ENCODE measurements at regions not wholly inside any gene's neighbourhood (a gene's known extent, or its start where the extent isn't known, plus 50 kb on each side); places are given as distances from the start of the nearest gene placed in this dataset.

DNA sequence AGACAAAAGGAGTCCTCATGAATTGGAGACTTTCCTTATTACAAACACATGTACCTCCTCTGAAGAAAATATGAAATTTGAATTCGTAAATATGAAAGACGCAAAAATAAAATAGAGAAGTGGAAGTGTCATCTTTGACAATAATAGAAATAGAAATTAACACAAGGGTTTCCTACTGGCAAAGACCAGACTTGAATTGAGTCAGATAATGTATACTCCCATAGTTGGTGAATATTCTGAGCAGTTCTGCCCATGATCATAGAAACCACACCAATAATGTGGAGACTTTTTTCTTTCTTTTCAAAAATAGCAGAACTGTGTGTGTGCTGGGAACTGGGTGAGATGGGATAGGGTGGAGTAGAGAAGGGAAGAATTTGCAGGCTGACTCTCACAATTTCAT is 277.7 kb upstream of the TET2 start:
- intact Hi-C loops (cut with DNase I): no loop called here

DNA sequence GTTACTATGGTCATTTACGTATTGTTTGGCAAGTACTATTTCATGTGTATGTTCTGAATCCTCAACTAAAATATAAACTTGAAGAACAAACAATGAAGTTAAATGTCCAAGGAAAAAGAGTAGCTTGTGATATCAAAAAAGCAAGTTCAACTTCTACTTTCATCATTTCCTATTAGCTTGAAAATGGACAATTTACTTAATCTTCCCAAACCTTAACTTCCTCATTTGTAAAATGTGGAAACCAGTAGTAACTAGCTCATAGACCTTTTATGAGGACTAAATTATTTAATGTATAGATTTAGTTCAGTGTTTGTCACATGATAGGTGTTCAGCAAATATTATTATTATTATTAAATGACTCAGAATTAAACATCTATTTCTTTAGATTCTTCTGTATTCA is 276.8 kb upstream of the TET2 start:
- Histone ChIP-seq H3K9me3 (no peaks in the 10 kb centered on the region), H3K27ac (no peak overlapping the region), H3K27me3 (no peaks in the 10 kb centered on the region), H3K4me3 (no peak overlapping the region), H3K36me3 (no peaks in the 10 kb centered on the region), H3K4me1 (no peaks in the 10 kb centered on the region)
- TF ChIP-seq, protein P1, sequence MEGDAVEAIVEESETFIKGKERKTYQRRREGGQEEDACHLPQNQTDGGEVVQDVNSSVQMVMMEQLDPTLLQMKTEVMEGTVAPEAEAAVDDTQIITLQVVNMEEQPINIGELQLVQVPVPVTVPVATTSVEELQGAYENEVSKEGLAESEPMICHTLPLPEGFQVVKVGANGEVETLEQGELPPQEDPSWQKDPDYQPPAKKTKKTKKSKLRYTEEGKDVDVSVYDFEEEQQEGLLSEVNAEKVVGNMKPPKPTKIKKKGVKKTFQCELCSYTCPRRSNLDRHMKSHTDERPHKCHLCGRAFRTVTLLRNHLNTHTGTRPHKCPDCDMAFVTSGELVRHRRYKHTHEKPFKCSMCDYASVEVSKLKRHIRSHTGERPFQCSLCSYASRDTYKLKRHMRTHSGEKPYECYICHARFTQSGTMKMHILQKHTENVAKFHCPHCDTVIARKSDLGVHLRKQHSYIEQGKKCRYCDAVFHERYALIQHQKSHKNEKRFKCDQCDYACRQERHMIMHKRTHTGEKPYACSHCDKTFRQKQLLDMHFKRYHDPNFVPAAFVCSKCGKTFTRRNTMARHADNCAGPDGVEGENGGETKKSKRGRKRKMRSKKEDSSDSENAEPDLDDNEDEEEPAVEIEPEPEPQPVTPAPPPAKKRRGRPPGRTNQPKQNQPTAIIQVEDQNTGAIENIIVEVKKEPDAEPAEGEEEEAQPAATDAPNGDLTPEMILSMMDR (IDR thresholded peaks at IDR 0.05): no peak
- DNase-seq (ENCODE audit: low spot score in 2 of 2): no peak
- intact Hi-C loops (cut with DNase I): no loop called here

More for the DNA sequence above, 277.7 kb upstream of the TET2 start:
- no peaks in the 10 kb centered on the region for H3K9me3 ChIP-seq
- no peaks in the 10 kb centered on the region for H3K27me3 ChIP-seq
- no peaks in the 10 kb centered on the region for H3K36me3 ChIP-seq
- DNase-seq (ENCODE audit: low spot score in 2 of 2): no peak
- TF ChIP-seq, protein P1 (IDR thresholded peaks at IDR 0.05): no peak
- H3K27ac ChIP-seq: no peak overlapping the region
- no peaks in the 10 kb centered on the region for H3K4me1 ChIP-seq
- H3K4me3 ChIP-seq: no peak overlapping the region

DNA sequence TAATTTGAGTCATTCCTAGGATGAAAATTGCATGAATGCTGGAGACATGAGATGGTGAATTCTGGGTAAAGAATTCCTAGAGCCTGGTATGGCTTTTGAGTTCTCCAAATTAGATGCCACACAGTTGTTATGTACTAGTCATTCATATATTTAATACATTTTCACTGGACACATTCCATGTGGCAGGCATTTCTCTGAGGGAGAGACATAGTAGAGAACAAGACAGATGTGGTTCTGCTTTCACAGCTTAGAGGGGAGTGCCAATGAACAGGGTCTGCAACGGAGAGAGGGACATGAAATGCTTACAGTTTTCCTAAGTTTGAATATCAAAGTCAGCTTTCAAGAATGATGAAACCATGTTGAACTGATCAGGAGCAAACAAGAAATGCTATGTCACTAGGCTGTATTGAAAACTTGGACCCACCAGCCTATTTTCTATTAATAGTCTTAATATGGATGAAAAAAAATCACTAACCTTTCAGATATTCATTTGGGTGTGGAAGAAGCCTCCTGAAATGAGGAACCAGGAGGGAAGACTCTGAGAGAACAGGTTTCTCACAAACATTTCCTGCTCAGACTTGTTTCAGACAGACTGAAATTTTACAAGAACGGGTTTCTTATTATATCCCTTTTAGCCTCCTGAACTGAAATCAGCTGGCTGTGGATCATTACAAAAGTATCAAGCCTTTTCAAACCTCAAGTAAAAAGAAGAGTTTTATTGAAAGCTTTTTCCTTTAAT is 276.0 kb upstream of the TET2 start:
- Histone ChIP-seq H3K4me1 (no peaks in the 10 kb centered on the region), H3K36me3 (no peaks in the 10 kb centered on the region), H3K9me3 (no peaks in the 10 kb centered on the region), H3K27me3 (no peaks in the 10 kb centered on the region), H3K4me3 (no peak overlapping the region), H3K27ac (no peak overlapping the region)
- intact Hi-C loops (cut with DNase I): no loop called here
- TF ChIP-seq, protein P1 (IDR thresholded peaks at IDR 0.05): no peak
- no peak for DNase-seq (ENCODE audit: low spot score in 2 of 2)

DNA sequence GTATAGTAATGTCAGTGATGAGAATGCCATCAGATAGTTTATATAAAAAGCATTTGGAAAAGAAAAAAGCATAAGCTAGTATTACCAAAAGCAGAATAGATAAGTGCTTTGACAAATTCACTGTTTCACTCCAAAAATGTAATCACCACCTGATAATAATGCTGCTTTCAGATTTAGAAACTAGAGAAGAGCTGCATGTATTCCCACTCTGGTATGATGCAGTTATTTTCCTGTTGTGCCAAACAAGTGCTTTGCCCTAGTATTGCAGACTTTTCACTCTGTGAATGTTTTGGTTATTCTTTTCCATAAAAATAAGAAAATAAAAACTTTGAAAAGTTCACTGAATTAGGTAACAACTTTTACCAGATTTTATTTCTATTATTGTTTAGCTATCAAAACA is 267.7 kb upstream of the TET2 start:
- intact Hi-C loops (cut with DNase I): no loop called here
- Histone ChIP-seq H3K4me1 (no peaks in the 10 kb centered on the region), H3K27me3 (no peaks in the 10 kb centered on the region), H3K36me3 (no peaks in the 10 kb centered on the region), H3K4me3 (no peak overlapping the region), H3K27ac (no peak overlapping the region), H3K9me3 (no peaks in the 10 kb centered on the region)
- no peak for DNase-seq (ENCODE audit: low spot score in 2 of 2)
- TF ChIP-seq, protein P1 (IDR thresholded peaks at IDR 0.05): no peak

DNA sequence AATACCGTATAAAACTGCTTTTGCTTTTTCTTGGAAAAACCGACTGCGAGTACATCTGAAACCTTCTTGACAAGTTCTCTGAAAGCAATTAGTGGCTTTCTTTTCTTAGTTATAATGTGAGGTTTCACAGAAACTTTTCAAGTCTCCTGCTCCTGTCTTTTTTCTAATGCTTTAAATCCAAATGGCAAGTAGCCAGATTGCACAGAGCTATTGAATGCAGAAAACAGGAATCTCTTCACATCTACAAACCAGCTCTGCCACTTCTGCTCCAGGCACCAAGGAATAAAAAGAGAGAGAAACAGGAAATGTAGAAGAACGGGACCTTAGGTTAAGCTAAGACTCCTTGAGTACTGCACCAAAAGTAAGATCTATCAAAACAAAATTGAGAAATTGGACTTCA is 267.3 kb upstream of the TET2 start:
- Histone ChIP-seq H3K27me3 (no peaks in the 10 kb centered on the region), H3K9me3 (no peaks in the 10 kb centered on the region), H3K4me1 (no peaks in the 10 kb centered on the region), H3K36me3 (no peaks in the 10 kb centered on the region), H3K27ac (no peak overlapping the region), H3K4me3 (no peak overlapping the region)
- TF ChIP-seq, protein P1 (IDR thresholded peaks at IDR 0.05): no peak
- DNase-seq (ENCODE audit: low spot score in 2 of 2): no peak
- intact Hi-C loops (cut with DNase I): no loop called here

DNA sequence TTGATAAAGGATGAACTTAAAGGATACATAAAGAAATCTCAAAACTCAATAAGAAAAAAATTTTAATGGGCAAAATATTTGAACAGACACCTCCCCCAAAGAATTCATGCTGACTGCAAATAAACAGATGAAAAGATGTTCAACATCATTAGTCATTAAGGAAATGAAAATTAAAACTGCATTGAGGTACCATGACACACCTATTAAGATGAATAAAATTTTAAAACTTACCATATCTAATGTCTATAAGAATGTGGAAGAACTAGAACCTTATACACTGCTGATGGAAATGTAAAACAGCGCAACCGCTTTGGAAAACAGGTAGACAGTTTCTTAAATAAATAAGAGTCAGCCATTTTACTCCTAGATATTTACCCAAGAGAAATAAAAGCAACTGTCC is 266.8 kb upstream of the TET2 start:
- intact Hi-C loops (cut with DNase I): no loop called here
- H3K4me1 ChIP-seq: no peaks in the 10 kb centered on the region
- H3K27ac ChIP-seq: no peak overlapping the region
- TF ChIP-seq, protein P1 (IDR thresholded peaks at IDR 0.05): no peak
- no peaks in the 10 kb centered on the region for H3K9me3 ChIP-seq
- DNase-seq (ENCODE audit: low spot score in 2 of 2): no peak
- H3K4me3 ChIP-seq: no peak overlapping the region
- H3K36me3 ChIP-seq: no peaks in the 10 kb centered on the region
- H3K27me3 ChIP-seq: no peaks in the 10 kb centered on the region
